Hepatic stellate cell (primary cell): ENCODE measurements at regions not wholly inside any gene's neighbourhood (a gene's known extent, or its start where the extent isn't known, plus 50 kb on each side); places are given as distances from the start of the nearest gene placed in this dataset.

Source experiments
- DNase-seq: peaks from one replicate; pipeline ENCODE4 v3.0.0; 2011; ENCODE audit warnings: low spot score

DNA sequence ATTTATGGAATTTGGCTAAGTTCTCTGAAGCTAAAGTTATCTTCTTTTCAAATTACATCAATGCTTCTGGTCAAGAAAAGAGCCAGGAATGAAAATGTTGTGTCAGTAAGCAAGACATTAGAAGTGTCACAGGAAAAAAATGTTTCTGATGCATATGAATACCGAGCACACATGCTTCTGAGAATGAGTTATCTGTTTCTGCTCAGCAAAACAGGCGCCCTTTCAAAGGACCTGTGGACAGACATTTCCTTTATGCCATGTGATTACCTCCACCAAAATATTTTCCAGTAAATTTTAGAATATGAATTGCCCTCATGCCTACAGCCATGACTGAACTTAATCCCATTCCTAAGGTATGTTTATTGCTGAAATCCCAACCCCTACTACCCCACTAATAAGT is 55.4 kb upstream of the RNF180 start:
- no peak for DNase-seq

DNA sequence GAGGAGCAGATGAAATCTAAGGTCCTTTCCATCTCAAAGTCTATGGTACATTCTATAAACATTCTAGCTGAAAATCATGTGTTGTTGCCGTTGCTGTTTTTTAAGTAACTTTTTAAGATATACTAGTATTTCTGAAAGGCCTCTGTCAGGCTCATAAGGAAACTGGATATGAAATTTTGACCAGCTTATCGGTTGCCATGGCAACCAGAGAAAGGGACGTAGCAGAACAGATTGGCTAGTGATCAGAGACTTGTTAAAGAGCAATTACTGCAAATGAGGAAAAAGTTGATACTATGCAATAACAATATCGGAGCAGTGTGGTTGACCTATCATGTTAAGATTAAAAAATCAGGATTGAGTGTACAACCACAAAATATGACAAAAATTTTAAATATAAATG is 57.0 kb upstream of the RNF180 start:
- DNase-seq, result no peak

DNA sequence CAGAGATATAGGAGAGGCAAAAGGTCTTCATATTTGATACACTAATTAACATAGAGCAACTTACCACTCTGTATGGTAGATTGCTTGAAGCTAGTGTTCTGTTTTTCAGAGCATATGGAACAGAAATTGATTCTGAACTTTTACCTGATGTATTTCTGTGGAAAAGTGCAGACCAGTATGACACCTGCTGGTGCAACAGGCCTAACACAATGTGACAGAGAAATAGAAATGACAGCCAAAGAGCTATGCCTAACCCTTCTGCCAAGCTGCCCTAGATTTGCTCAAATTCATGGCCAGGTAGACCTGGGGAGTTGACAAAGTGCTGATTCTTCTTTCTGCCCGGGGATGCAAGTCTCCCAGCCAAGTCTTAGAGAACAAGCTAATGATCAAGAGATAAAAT is 65.4 kb upstream of the RNF180 start:
- no peak for DNase-seq

DNA sequence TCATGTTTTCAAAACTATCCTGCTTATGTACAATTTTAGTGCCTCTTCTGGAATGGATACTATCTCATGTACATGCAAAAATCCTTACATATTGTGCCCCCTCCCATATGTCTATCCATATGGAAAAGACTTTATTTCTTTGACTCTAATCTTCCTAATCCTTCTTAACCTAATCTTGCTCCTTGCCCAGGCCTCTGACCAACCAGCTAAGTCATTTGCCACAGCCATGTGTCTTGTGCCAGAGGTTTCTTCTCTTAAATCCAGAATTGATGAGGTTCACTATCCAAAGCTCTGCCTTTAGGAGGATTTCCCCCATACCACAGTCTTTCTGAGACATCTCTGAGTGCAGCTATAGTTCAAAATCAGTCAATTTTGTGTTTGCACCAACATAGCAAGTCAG is 68.9 kb upstream of the RNF180 start:
- no peak for DNase-seq

DNA sequence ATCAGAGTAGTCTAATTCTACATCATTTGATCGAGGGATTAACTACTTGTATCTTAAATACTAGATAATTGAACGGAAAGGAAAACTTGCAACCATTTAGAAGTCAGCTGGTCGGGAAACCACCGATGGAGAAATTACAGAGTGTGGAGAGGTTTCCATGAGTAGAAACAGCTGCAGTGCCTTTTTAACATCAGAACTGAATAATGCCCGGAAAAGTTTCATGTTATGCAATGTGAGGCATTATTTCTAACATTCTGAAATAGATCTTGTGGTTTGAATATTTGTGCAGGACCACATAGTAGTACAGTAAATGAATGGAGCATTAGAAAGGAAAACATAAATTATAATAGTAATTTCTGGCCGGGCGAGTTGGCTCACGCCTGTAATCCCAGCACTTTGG is 88.1 kb upstream of the RNF180 start:
- DNase-seq, result no peak

DNA sequence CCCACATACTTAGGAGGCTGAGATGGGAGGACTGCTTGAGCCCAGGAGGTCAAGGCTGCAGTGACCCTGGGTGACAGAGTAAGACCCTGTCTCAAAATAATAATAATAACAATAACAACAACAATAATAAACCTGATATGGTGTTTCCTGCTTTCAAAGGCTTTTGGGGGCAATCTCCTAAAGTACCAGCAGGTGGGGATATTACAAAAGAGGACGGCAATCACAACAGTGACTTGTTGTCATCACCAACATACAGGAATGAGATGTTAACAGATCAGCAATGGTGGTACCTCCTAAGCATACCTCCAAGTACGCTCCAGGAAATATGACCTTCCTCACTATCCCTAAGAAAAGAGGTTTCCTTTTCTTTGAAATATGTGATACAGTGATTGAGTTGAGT is 91.1 kb upstream of the RNF180 start:
- peak; percentile 12 for DNase-seq

DNA sequence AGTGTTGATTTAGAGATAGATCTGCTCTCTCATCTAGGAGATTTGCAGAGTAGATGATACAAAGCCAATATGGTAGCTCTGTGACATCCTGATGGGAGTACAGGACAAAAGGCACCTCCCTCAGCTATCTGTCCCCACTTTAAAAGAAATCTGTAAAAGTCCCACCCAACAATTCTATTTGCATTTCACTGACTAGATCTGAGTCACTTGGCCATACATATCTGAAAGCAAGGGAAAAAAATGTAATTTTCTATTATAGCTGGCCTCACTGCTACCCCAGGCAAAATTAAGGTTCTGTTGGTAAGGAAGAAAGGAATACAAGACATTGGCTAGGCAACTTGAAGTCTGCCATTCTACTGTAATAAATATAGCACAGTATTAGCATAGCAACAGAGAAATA is 96.2 kb upstream of the RNF180 start:
- DNase-seq, result no peak

DNA sequence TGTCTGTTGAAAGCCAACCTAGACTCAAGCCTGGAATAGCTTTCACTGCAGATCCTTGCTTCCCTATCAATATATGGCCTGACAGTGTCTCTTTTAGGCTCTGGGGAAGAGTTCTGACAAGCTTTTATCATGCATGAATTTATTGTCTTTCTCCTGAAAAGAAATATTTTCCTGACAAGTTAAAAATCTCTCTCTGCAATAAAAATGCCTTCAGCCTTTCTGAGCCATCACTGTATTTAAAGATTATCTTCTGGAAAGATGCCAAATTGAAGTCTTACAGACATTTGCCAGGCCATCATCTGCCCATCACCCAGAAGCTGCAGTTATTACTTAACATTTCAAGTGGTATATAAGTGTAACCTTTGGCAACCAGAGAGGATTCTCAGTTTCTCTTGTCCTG is 88.1 kb upstream of the HTR1A start:
- no peak for DNase-seq

DNA sequence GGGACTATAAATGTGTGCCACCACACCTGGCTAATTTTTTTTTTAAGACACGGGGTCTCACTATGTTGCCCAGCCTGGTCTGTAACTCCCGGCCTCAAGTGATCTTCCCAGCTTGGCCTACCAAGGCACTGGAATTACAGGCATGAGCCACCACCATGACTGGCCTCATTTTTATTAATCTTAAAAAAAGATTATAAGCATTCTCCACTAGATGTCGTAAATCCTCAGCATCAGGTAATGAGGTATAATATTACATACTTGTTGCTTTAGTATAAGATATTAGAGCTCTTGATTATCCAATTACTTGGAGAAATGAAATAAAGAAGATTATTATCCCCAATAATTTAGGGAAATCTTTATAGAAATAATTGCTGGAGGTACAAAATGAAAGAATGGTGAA is 78.2 kb upstream of the HTR1A start:
- DNase-seq, result no peak

DNA sequence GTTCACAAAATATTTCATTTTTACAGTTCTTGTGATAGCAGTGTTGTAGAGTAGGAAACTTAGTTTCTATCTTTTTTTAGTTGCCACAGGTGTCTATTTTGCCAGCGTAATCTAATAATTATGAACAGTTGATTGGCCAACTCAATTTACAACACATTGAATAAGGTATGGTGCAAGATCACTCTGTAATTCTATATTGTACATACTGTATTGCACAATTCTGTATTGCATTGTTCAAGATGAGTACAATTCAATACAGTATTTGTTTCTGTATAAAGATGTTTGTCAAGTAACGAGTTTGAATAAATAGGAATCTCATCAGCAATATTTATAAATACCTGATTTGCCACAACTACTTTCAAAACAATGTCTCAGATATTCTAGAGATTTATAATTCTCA is 64.2 kb upstream of the HTR1A start:
- no peak for DNase-seq

DNA sequence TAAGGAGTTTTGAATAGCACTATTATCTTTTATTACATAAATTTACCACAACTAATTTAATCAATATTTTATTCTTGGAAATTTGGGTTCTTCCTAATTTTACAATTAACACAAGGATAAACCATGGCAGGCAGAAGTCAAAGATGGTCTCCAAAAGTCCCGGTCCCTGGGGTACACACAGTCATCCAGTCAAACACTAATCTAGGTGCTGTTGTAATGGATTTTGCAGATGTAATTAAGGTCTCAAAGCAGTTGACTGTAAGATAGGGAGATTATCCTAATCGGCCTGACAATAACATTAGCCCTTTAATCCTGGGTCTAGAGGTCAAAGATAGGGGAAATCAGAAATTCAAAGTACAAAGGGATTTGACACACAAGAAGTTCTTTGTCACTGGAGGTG is 57.5 kb upstream of the HTR1A start:
- DNase-seq, result no peak

DNA sequence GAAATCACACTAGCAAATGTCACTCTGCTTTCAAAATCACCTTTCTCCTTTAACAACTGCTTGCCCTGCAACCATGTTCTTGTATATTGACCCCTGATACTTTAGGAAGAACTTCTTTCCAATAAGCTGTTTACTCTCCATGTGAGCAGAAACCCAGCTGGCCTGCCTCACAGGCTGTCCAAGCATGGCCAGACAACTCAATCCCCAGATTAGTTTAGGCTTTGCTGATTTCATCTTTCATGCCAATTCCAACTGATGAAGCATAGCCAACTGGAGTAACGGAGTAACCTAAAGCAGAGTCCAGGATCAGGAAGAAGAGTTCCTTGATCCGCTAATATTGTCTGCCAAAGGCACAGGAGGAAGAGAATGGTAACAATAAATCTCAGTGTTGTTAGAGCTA is 56.7 kb upstream of the HTR1A start:
- DNase-seq, result no peak

DNA sequence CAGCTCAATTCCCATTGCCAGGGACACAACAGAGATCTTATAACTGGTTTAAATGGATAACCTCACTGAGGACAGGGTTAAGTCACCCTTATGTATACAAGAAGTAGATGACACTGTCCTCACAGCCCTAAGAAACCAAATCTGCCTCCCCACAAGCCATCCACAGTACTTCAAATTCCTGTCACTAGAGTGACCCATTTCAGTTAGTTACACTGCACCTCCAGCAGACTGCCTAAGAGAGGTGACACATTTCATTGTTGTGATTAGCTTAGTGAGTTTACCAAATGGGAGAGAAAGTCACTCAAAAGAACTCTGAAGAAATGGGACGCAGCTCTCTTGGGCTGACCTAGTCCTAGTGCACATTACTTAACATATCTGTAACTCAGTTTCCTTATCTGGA is 53.6 kb upstream of the HTR1A start:
- DNase-seq, result no peak
